H1 (cell line): ENCODE measurements at regions not wholly inside any gene's neighbourhood (a gene's known extent, or its start where the extent isn't known, plus 50 kb on each side); places are given as distances from the start of the nearest gene placed in this dataset.

ENCODE experiments used
- CTCF ChIA-PET: fragments of 300-600 bp; sonication (Branson Sonifier 250); formaldehyde crosslinking; loops from one replicate; lab custom pipeline; 2021; ENCODE audit not compliant: partially characterized antibody; lab: Charles Lee
- POLR2A ChIA-PET: fragments of 300-600 bp; sonication (Branson Sonifier 250); formaldehyde crosslinking; loops from one replicate; lab custom pipeline; 2021; ENCODE audit warnings: inconsistent platforms; ENCODE audit not compliant: partially characterized antibody; lab: Charles Lee
- DNase-seq, 2 experiments: peaks; one replicate each; pipeline versions ENCODE4 v3.0.0 to v3.0.0-alpha.2; 2010 to 2022; ENCODE audit warnings: low spot score in 2 of 2, low read depth in 1 of 2, mixed read lengths in 1 of 2
- FAIRE-seq: peaks from 2 replicates; lab custom pipeline; 2011; peaks lifted over from hg19 to GRCh38; lab: Jason Lieb, UNC
- H2AFZ ChIP-seq: 2 replicates; pipeline ENCODE4 v1.8.1; 2012; ENCODE audit warnings: low read length, inconsistent platforms
- H2AK5ac ChIP-seq: 2 replicates; pipeline ENCODE4 v1.6.1; 2013; ENCODE audit warnings: low read depth, low read length
- H2BK120ac ChIP-seq: replicated peaks from 2 replicates; pipeline ENCODE3; 2013; ENCODE audit warnings: low read depth, low read length, inconsistent platforms
- H2BK12ac ChIP-seq: 2 replicates; pipeline ENCODE4 v1.6.1; 2013; ENCODE audit warnings: low read depth, low read length
- H2BK15ac ChIP-seq: 2 replicates; pipeline ENCODE4 v1.6.1; 2013; ENCODE audit warnings: low read length
- H2BK20ac ChIP-seq: 2 replicates; pipeline ENCODE4 v1.6.1; 2013; ENCODE audit warnings: low read length
- H2BK5ac ChIP-seq: 2 replicates; pipeline ENCODE4 v1.6.1; 2013; ENCODE audit warnings: low read depth, low read length
- H3K14ac ChIP-seq: 2 replicates; pipeline ENCODE4 v1.6.1; 2013; ENCODE audit warnings: inconsistent platforms; ENCODE audit not compliant: insufficient read length
- H3K18ac ChIP-seq: 2 replicates; pipeline ENCODE4 v1.6.1; 2013; ENCODE audit warnings: low read length; ENCODE audit errors: extremely low read depth
- H3K23ac ChIP-seq: 2 replicates; pipeline ENCODE4 v1.6.1; 2013; ENCODE audit warnings: inconsistent platforms; ENCODE audit not compliant: insufficient read length
- H3K23me2 ChIP-seq: 2 replicates; pipeline ENCODE4 v1.6.1; 2013; ENCODE audit warnings: low read depth, low read length
- H3K27ac ChIP-seq: 2 replicates; pipeline ENCODE4 v1.6.1; 2011; ENCODE audit warnings: low read depth, low read length, inconsistent platforms
- H3K27me3 ChIP-seq, 4 experiments: replicated peaks in 1 of 4; 1 replicate in 1 of 4; 2 replicates in 3 of 4; pipeline versions ENCODE4 v1.6.1 to v1.8.1; 2011 to 2013; ENCODE audit warnings: low read length in 3 of 4, mild to moderate bottlenecking in 3 of 4, inconsistent platforms in 2 of 4, mixed read lengths in 2 of 4, moderate library complexity in 1 of 4; ENCODE audit not compliant: control insufficient read depth in 3 of 4, insufficient read depth in 3 of 4; ENCODE audit errors: extremely low read depth in 1 of 4
- H3K36me3 ChIP-seq, 4 experiments: 2 replicates each; pipeline versions ENCODE4 v1.6.1 to v1.8.1; 2011 to 2013; ENCODE audit warnings: mild to moderate bottlenecking in 4 of 4, low read length in 3 of 4, moderate library complexity in 2 of 4, control low read depth in 1 of 4, inconsistent platforms in 1 of 4; ENCODE audit not compliant: insufficient read depth in 4 of 4, control insufficient read depth in 2 of 4
- H3K4ac ChIP-seq: replicated peaks from 2 replicates; pipeline ENCODE3; 2013; ENCODE audit warnings: low read length, low read depth, mixed read lengths, inconsistent platforms; ENCODE audit not compliant: insufficient read length
- H3K4me1 ChIP-seq, 4 experiments: replicated peaks in 1 of 4; 1 replicate in 1 of 4; 2 replicates in 3 of 4; pipeline versions ENCODE4 v1.6.1 to v1.8.1; 2011 to 2013; ENCODE audit warnings: low read length in 3 of 4, inconsistent platforms in 2 of 4, mixed read lengths in 1 of 4; ENCODE audit not compliant: insufficient read depth in 4 of 4, control insufficient read depth in 3 of 4
- H3K4me2 ChIP-seq, 2 experiments: 2 replicates each; pipeline versions ENCODE4 v1.6.1 to v1.8.1; 2011 to 2013; ENCODE audit warnings: low read depth in 2 of 2, low read length in 2 of 2, control low read depth in 1 of 2, inconsistent platforms in 1 of 2, mild to moderate bottlenecking in 1 of 2; ENCODE audit not compliant: insufficient read depth in 1 of 2
- H3K4me3 ChIP-seq, 4 experiments: fragments of 200-600, 300-600 bp in 1 of 4; sonication (generic), shearing (Covaris generic), sonication (Bioruptor Twin) in 1 of 4; 2 replicates each; pipeline versions ENCODE4 v1.5.1 to v1.8.1; 2011 to 2016; ENCODE audit warnings: low read length in 4 of 4, low read depth in 3 of 4, control low read depth in 2 of 4, inconsistent platforms in 2 of 4, mild to moderate bottlenecking in 2 of 4, mixed read lengths in 1 of 4, moderate library complexity in 1 of 4; ENCODE audit not compliant: insufficient read depth in 2 of 4; ENCODE audit errors: extremely low read depth in 1 of 4
- H3K56ac ChIP-seq: replicated peaks from 2 replicates; pipeline ENCODE3; 2013; ENCODE audit warnings: low read depth, mild to moderate bottlenecking, mixed read lengths, low read length, inconsistent platforms; ENCODE audit not compliant: insufficient read length
- H3K79me1 ChIP-seq: 2 replicates; pipeline ENCODE4 v1.6.1; 2013; ENCODE audit warnings: low read depth, low read length, control low read depth
- H3K79me2 ChIP-seq, 2 experiments: 2 replicates each; pipeline versions ENCODE4 v1.6.1 to v1.8.1; 2012 to 2013; ENCODE audit warnings: low read length in 2 of 2, mild to moderate bottlenecking in 2 of 2, inconsistent platforms in 1 of 2; ENCODE audit not compliant: insufficient read depth in 2 of 2, control insufficient read depth in 1 of 2
- H3K9ac ChIP-seq, 4 experiments: replicated peaks in 1 of 4; 1 replicate in 1 of 4; 2 replicates in 3 of 4; pipeline versions ENCODE4 v1.6.1 to v1.8.1; 2011 to 2013; ENCODE audit warnings: low read depth in 3 of 4, low read length in 3 of 4, control low read depth in 2 of 4, mild to moderate bottlenecking in 2 of 4, moderate library complexity in 2 of 4, inconsistent platforms in 1 of 4; ENCODE audit errors: extremely low read depth in 1 of 4
- H3K9me3 ChIP-seq, 2 experiments: 2 replicates each; pipeline versions ENCODE4 v1.6.1 to v1.8.1; 2012 to 2013; ENCODE audit warnings: mild to moderate bottlenecking in 2 of 2, moderate library complexity in 2 of 2, control low read depth in 1 of 2, inconsistent platforms in 1 of 2, low read depth in 1 of 2, low read length in 1 of 2, mixed read lengths in 1 of 2; ENCODE audit not compliant: insufficient read depth in 2 of 2
- H4K20me1 ChIP-seq, 2 experiments: replicated peaks in 1 of 2; 2 replicates each; pipeline versions ENCODE3 to v1.8.1; 2011 to 2013; ENCODE audit warnings: inconsistent platforms in 2 of 2, low read length in 2 of 2, mild to moderate bottlenecking in 1 of 2; ENCODE audit not compliant: insufficient read depth in 2 of 2, control insufficient read depth in 1 of 2
- H4K5ac ChIP-seq: 2 replicates; pipeline ENCODE4 v1.6.1; 2013; ENCODE audit warnings: low read length, low read depth, mixed read lengths, inconsistent platforms; ENCODE audit not compliant: insufficient read length
- H4K8ac ChIP-seq: 2 replicates; pipeline ENCODE4 v1.8.0; 2013; ENCODE audit warnings: mild to moderate bottlenecking, moderate library complexity, low read length, inconsistent platforms; ENCODE audit not compliant: insufficient read depth; ENCODE audit errors: extremely low read depth
- H4K91ac ChIP-seq: replicated peaks from 2 replicates; pipeline ENCODE3; 2013; ENCODE audit warnings: low read length, mixed read lengths, inconsistent platforms; ENCODE audit not compliant: insufficient read length
- BRCA1 ChIP-seq: IDR thresholded peaks from 2 replicates; pipeline ENCODE4 v1.6.1; 2012; ENCODE audit warnings: low read depth, low read length, improper control_type of control experiment
- CBX8 ChIP-seq: fragments of 300-800, 300-1000 bp; sonication (generic); IDR thresholded peaks from 2 replicates; pipeline ENCODE4 v1.7.1; 2016; ENCODE audit warnings: low read depth, low read length, borderline replicate concordance
- CHD2 ChIP-seq: IDR thresholded peaks from 2 replicates; pipeline ENCODE4 v1.6.1; 2012; ENCODE audit warnings: low read length, improper control_type of control experiment
- FOSL1 ChIP-seq: IDR thresholded peaks from 2 replicates; pipeline ENCODE4 v1.6.1; 2011; ENCODE audit warnings: mild to moderate bottlenecking, low read depth, low read length, moderate library complexity; ENCODE audit not compliant: insufficient read depth
- JUN ChIP-seq: IDR thresholded peaks from 2 replicates; pipeline ENCODE4 v1.6.1; 2011; ENCODE audit warnings: low read depth, mild to moderate bottlenecking, improper control_type of control experiment, low read length
- JUND ChIP-seq: IDR thresholded peaks from 2 replicates; pipeline ENCODE4 v1.6.1; 2011; ENCODE audit warnings: mild to moderate bottlenecking, improper control_type of control experiment, low read length
- MAFK ChIP-seq: IDR thresholded peaks from 2 replicates; pipeline ENCODE4 v1.6.1; 2012; ENCODE audit warnings: low read depth, mild to moderate bottlenecking, improper control_type of control experiment, low read length
- RAD21 ChIP-seq, 2 experiments: IDR thresholded peaks in 1 of 2; conservative IDR thresholded peaks in 1 of 2; 2 replicates each; pipeline ENCODE4 v1.6.1; 2011; ENCODE audit warnings: low read depth in 2 of 2, low read length in 2 of 2, improper control_type of control experiment in 1 of 2, inconsistent platforms in 1 of 2, mild to moderate bottlenecking in 1 of 2, moderate library complexity in 1 of 2
- RBBP5 ChIP-seq: IDR thresholded peaks from 2 replicates; pipeline ENCODE4 v1.7.1; 2012; ENCODE audit warnings: low read depth, mild to moderate bottlenecking, inconsistent platforms, low read length, moderate library complexity, borderline replicate concordance
- SIN3A ChIP-seq, 2 experiments: IDR thresholded peaks in 1 of 2; conservative IDR thresholded peaks in 1 of 2; 2 replicates each; pipeline ENCODE4 v1.6.1; 2011 to 2012; ENCODE audit warnings: low read length in 2 of 2, improper control_type of control experiment in 1 of 2, low read depth in 1 of 2, mild to moderate bottlenecking in 1 of 2
- SP4 ChIP-seq: IDR thresholded peaks from 2 replicates; pipeline ENCODE4 v1.6.1; 2012; ENCODE audit warnings: low read length, inconsistent platforms
- TBP ChIP-seq: IDR thresholded peaks from 2 replicates; pipeline ENCODE4 v1.6.1; 2011; ENCODE audit warnings: low read depth, low read length, improper control_type of control experiment
- WGBS, 2 experiments: shearing (Covaris generic) in 1 of 2; methylation state at CpG; one replicate each; pipeline versions ENCODE4 v1.1.6 to v1.1.7; 2013 to 2015; ENCODE audit warnings: low lambda C conversion rate in 2 of 2, mixed read lengths in 2 of 2, inconsistent platforms in 1 of 2, low coverage in 1 of 2, missing lambda C conversion rate in 1 of 2; ENCODE audit not compliant: insufficient replicate concordance in 2 of 2, insufficient coverage in 1 of 2, insufficient read length in 1 of 2; ENCODE audit errors: extremely low coverage in 1 of 2, missing lambda C conversion rate in 1 of 2; 5-methylcytosine and 5-hydroxymethylcytosine counted together
- TF ChIP-seq, protein P1 (sequence below): IDR thresholded peaks from 2 replicates; pipeline ENCODE4 v1.6.1; 2012; ENCODE audit warnings: inconsistent platforms
- TF ChIP-seq, protein P2 (sequence below): IDR thresholded peaks from 2 replicates; pipeline ENCODE4 v1.6.1; 2011; ENCODE audit warnings: low read length, improper control_type of control experiment

DNA sequence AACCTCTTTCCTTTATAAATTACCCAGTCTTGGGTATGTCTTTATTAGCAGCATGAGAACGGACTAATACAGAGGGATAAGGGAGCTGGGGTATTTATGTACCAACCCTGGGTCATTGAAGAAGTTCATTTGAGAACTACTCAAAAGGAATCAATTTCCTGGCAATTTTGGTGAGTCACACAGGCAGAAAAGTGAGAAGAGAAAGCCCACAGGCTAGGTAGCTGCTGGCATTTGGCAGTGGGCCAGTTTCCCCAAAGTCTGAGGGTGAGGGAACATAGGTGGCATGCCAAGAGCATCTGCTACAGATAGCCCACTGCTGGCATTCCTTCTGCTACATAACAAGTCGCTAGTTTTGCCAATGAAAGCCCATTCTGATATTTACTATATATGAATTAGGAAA is 411.2 kb downstream of the MID1IP1 start:
- Histone ChIP-seq H4K91ac (no peak overlapping the region), H3K79me2 (no peaks in the 10 kb centered on the region), H3K18ac (no peak overlapping the region), H3K23ac (no peak overlapping the region), H4K5ac (no peak overlapping the region), H3K36me3 (no peaks in the 10 kb centered on the region; a peak in 1 of 8 replicates), H3K14ac (no peak overlapping the region), H2BK12ac (no peak overlapping the region), H2AFZ (no peak overlapping the region), H2BK15ac (no peak overlapping the region), H4K8ac (no peak overlapping the region), H3K27ac (no peak overlapping the region), H2AK5ac (no peak overlapping the region), H2BK5ac (no peak overlapping the region), H3K79me1 (no peaks in the 10 kb centered on the region), H3K27me3 (no peaks in the 10 kb centered on the region), H3K23me2 (no peaks in the 10 kb centered on the region), H2BK120ac (no peak overlapping the region), H3K4ac (no peak overlapping the region), H3K56ac (no peak overlapping the region), H3K4me3 (no peak overlapping the region), H3K9ac (no peak overlapping the region), H3K4me1 (peaks cover 0 to 2% (median 0%) of the 10 kb centered on the region in 4 experiments; a peak in 2 of 7 replicates), H4K20me1 (no peaks in the 10 kb centered on the region), H3K9me3 (no peaks in the 10 kb centered on the region), H2BK20ac (no peak overlapping the region), H3K4me2 (no peak overlapping the region)
- WGBS, 2 experiments, result 91% methylated on average over 2 of the region's 2 CpGs; no CpG with 5 or more reads in 1 of the 2 experiments
- ChIA-PET CTCF (no interaction called here), POLR2A (no interaction called here)
- DNase-seq, result no peak
- no peak for FAIRE-seq
- TF ChIP-seq, protein P1, sequence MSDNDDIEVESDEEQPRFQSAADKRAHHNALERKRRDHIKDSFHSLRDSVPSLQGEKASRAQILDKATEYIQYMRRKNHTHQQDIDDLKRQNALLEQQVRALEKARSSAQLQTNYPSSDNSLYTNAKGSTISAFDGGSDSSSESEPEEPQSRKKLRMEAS, result no peak
- TF ChIP-seq, protein P2, sequence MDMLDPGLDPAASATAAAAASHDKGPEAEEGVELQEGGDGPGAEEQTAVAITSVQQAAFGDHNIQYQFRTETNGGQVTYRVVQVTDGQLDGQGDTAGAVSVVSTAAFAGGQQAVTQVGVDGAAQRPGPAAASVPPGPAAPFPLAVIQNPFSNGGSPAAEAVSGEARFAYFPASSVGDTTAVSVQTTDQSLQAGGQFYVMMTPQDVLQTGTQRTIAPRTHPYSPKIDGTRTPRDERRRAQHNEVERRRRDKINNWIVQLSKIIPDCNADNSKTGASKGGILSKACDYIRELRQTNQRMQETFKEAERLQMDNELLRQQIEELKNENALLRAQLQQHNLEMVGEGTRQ, result no peak
- TF ChIP-seq CHD2, result no peak
- TF ChIP-seq FOSL1, result no peak
- no peak for TF ChIP-seq RAD21 (IDR thresholded peaks at IDR 0.05 in 1 of 2, conservative IDR thresholded peaks at IDR 0.05 in 1 of 2; ENCODE audit: low read depth in 2 of 2, low read length in 2 of 2)
- TF ChIP-seq RBBP5, result no peak
- TF ChIP-seq BRCA1, result no peak
- no peak for TF ChIP-seq TBP
- TF ChIP-seq MAFK, result no peak
- TF ChIP-seq SIN3A (conservative IDR thresholded peaks at IDR 0.05 in 1 of 2, IDR thresholded peaks at IDR 0.05 in 1 of 2; ENCODE audit: low read depth in 1 of 2, low read length in 2 of 2), result no peak
- TF ChIP-seq JUN, result no peak
- no peak for TF ChIP-seq CBX8
- TF ChIP-seq SP4, result no peak
- no peak for TF ChIP-seq JUND
